ENCODE measurements at regions not wholly inside any gene's neighbourhood (a gene's known extent, or its start where the extent isn't known, plus 50 kb on each side); places are given as distances from the start of the nearest gene placed in this dataset.

- Mint-ChIP-seq H3K9me3 (no peaks in the 10 kb centered on the region), H3K36me3 (no peaks in the 10 kb centered on the region), H3K27me3 (ENCODE audit: low read depth) (peaks cover 12% of the 10 kb centered on the region; the same call in 1 of the 2 replicates), H3K27ac (no peak overlapping the region), H3K4me1 (no peaks in the 10 kb centered on the region), H3K4me3 (no peak overlapping the region)
- CTCF ChIA-PET, result no interaction called here
- no peak for DNase-seq (ENCODE audit: low spot score)
- TF ChIP-seq MAX (CRISPR knock-in tag; IDR thresholded peaks at IDR 0.05), result no peak
- ATAC-seq, result no peak
- POLR2A ChIA-PET, result no interaction called here
Measured at GRCh38 chr20:43820731-43821330, 93.8 kb upstream of the TOX2 start.

GRCh38 chr20:43812216-43812615 is 85.4 kb upstream of the GTSF1L start:
- Mint-ChIP-seq H3K4me1 (0 out of 2 replicates have a peak, but pooled peaks cover 3% of the 10 kb centered on the region), H3K27me3 (ENCODE audit: low read depth) (peaks cover 23% of the 10 kb centered on the region), H3K9me3 (peaks cover 52% of the 10 kb centered on the region), H3K27ac (no peak overlapping the region), H3K36me3 (peaks cover 33% of the 10 kb centered on the region), H3K4me3 (no peak overlapping the region)
- CTCF ChIA-PET, result no interaction called here
- POLR2A ChIA-PET, result no interaction called here
- ATAC-seq, result no peak
- TF ChIP-seq E2F1 (CRISPR knock-in tag; IDR thresholded peaks at IDR 0.05), result no peak
- TF ChIP-seq CBFB (CRISPR knock-in tag; IDR thresholded peaks at IDR 0.05; ENCODE audit: low read depth), result no peak
- no peak for TF ChIP-seq KAT7 (CRISPR knock-in tag; IDR thresholded peaks at IDR 0.05; ENCODE audit: borderline replicate concordance)
- TF ChIP-seq CTCF (IDR thresholded peaks at IDR 0.05), result no peak
- no peak for TF ChIP-seq ESRRA (CRISPR knock-in tag; IDR thresholded peaks at IDR 0.05; ENCODE audit: borderline replicate concordance)
- TF ChIP-seq ZNF396 (CRISPR knock-in tag; IDR thresholded peaks at IDR 0.05; ENCODE audit: borderline replicate concordance), result no peak
- DNase-seq (ENCODE audit: low spot score), result no peak

- POLR2A ChIA-PET, result no interaction called here
- Mint-ChIP-seq H3K36me3 (peaks cover 43% of the 10 kb centered on the region), H3K27ac (no peak overlapping the region), H3K27me3 (ENCODE audit: low read depth) (peaks cover 23% of the 10 kb centered on the region), H3K9me3 (peaks cover 77% of the 10 kb centered on the region), H3K4me1 (0 out of 2 replicates have a peak, but pooled peaks cover 3% of the 10 kb centered on the region), H3K4me3 (no peak overlapping the region)
- no peak for ATAC-seq
- no peak for DNase-seq (ENCODE audit: low spot score)
- CTCF ChIA-PET, result no interaction called here
- no peak for TF ChIP-seq ZSCAN18 (CRISPR knock-in tag; IDR thresholded peaks at IDR 0.05)
- no peak for TF ChIP-seq PRRX2 (CRISPR knock-in tag; IDR thresholded peaks at IDR 0.05)
- no peak for TF ChIP-seq ZNF423 (CRISPR knock-in tag; IDR thresholded peaks at IDR 0.05)
- no peak for TF ChIP-seq OVOL2 (CRISPR knock-in tag; IDR thresholded peaks at IDR 0.05; ENCODE audit: borderline replicate concordance)
- no peak for TF ChIP-seq PREB (CRISPR knock-in tag; IDR thresholded peaks at IDR 0.05; ENCODE audit: borderline replicate concordance)
- no peak for TF ChIP-seq EMX1 (CRISPR knock-in tag; IDR thresholded peaks at IDR 0.05)
- no peak for TF ChIP-seq MAX (CRISPR knock-in tag; IDR thresholded peaks at IDR 0.05)
- TF ChIP-seq ZNF317 (CRISPR knock-in tag; IDR thresholded peaks at IDR 0.05; ENCODE audit: borderline replicate concordance, low read depth), result no peak
- no peak for TF ChIP-seq ZMAT4 (CRISPR knock-in tag; IDR thresholded peaks at IDR 0.05)
- no peak for TF ChIP-seq ELF4 (CRISPR knock-in tag; IDR thresholded peaks at IDR 0.05; ENCODE audit: low read depth)
- TF ChIP-seq JAZF1 (CRISPR knock-in tag; IDR thresholded peaks at IDR 0.05), result no peak
- TF ChIP-seq GABPB1 (CRISPR knock-in tag; IDR thresholded peaks at IDR 0.05), result no peak
- no peak for TF ChIP-seq TP53 (CRISPR knock-in tag; IDR thresholded peaks at IDR 0.05)
- TF ChIP-seq CDX4 (CRISPR knock-in tag; IDR thresholded peaks at IDR 0.05; ENCODE audit: borderline replicate concordance), result no peak
Measured at GRCh38 chr20:43809206-43809819, 82.5 kb upstream of the GTSF1L start.
